Activated naive CD4-positive, alpha-beta T cell treated with anti-CD3 and anti-CD28 coated beads, Interleukin-2, amount 10 ng/mL, durations not matched to agents 7 days and 5 days (primary cell): ENCODE measurements at regions not wholly inside any gene's neighbourhood (a gene's known extent, or its start where the extent isn't known, plus 50 kb on each side); places are given as distances from the start of the nearest gene placed in this dataset.

Experiments used
- CTCF ChIA-PET: fragments of 350-600 bp; sonication (Branson Sonifier 250); formaldehyde crosslinking; loops from one replicate; lab custom pipeline; 2021; ENCODE audit warnings: antibody characterized with exemption; lab: Charles Lee
- DNase-seq: peaks from one replicate; pipeline ENCODE4 v3.0.0-alpha.2; 2020
- H3K27ac Mint-ChIP-seq: one replicate; pipeline ENCODE4 v1.8.0; 2021; ENCODE audit warnings: mild to moderate bottlenecking, moderate library complexity, mixed read lengths
- H3K27me3 Mint-ChIP-seq: one replicate; pipeline ENCODE4 v1.8.0; 2021; ENCODE audit warnings: mild to moderate bottlenecking, mixed read lengths
- H3K36me3 Mint-ChIP-seq: one replicate; pipeline ENCODE4 v1.8.0; 2021; ENCODE audit warnings: mixed read lengths
- H3K4me1 Mint-ChIP-seq: one replicate; pipeline ENCODE4 v1.8.0; 2021; ENCODE audit warnings: mixed read lengths
- H3K4me3 Mint-ChIP-seq: one replicate; pipeline ENCODE4 v1.8.0; 2021; ENCODE audit warnings: mild to moderate bottlenecking, moderate library complexity, mixed read lengths
- H3K9me3 Mint-ChIP-seq: one replicate; pipeline ENCODE4 v1.8.0; 2021; ENCODE audit warnings: mixed read lengths

DNA sequence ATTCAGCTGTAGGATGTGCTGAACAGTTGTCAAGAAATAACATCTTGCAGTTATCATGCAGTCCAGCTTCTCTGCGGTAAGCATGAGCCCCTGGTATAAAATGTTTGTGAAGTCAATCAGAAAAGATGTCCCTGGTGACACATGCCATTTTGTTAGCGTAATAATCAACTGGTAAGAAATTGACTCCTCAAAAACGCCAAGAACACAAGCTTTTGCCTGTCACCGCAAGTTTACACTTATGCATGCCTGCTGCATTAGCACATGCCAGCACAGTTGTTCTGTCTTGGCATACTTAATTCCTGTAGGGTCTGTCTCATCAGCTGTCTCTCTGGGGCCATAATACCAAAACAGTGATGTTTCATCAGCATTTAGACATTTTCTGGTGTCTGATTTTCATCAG is 524.8 kb upstream of the DSEL start:
- DNase-seq: no peak
- no peak overlapping the region for H3K27ac Mint-ChIP-seq
- CTCF ChIA-PET: no interaction called here
- H3K4me3 Mint-ChIP-seq: no peak overlapping the region
- no peaks in the 10 kb centered on the region for H3K4me1 Mint-ChIP-seq
- no peaks in the 10 kb centered on the region for H3K27me3 Mint-ChIP-seq
- no peaks in the 10 kb centered on the region for H3K36me3 Mint-ChIP-seq
- H3K9me3 Mint-ChIP-seq: no peaks in the 10 kb centered on the region

DNA sequence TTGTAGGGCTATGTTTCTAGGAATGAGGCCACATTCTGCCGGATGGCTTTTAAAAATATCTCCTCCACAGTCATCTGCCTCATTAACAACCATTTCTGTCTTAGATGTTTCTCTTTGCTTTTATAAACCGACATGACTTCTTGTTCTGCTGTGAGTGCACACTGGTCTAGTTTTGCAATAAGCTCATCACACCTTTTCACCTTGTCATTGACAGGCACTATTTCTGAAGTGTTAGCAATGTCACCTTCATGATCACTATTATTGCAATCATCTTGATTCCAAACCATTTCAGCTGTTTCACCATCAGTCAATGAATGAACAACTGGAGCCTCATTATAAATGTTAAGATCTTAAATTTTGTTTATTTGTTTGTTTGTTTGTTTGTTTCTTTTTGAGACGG is 523.7 kb upstream of the DSEL start:
- no peaks in the 10 kb centered on the region for H3K9me3 Mint-ChIP-seq
- no peak overlapping the region for H3K4me3 Mint-ChIP-seq
- H3K4me1 Mint-ChIP-seq: no peaks in the 10 kb centered on the region
- CTCF ChIA-PET: no interaction called here
- H3K27ac Mint-ChIP-seq: no peak overlapping the region
- H3K27me3 Mint-ChIP-seq: no peaks in the 10 kb centered on the region
- H3K36me3 Mint-ChIP-seq: no peaks in the 10 kb centered on the region
- no peak for DNase-seq

DNA sequence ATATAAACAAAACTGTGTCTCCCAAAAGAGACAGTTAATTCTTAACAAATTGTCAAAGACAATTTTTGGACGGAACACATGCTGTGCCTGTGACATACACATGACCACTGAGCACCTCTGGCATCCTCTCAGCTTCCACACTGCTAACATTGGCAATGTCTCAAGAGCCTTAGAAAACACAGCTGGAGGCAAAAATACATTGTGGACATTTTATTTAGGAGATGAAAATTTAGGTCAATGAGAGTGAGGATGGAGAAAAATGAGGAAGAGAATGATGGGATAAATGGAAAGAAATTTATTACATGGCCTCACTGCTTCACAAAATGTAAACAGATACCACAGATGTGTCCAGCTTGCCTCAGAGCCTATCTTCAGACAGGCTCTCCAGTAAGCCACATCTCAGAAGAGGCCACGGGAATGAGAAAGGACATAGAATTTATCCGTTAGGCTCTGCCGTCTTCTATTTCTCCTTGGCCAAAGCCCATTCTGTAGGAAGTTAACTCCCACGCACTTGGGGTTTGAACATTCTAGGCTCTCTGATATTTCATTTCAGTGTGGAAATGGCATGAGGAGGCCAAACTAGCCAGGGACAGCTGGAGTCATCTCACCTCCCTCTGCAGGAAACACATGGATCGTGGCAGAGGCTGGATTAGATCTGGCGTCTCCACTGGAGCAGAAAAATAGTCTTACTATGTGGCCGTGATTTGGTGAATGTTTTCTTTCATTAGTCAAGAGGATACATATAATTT is 519.4 kb upstream of the DSEL start:
- DNase-seq: no peak
- CTCF ChIA-PET: no interaction called here
- no peak overlapping the region for H3K4me3 Mint-ChIP-seq
- no peak overlapping the region for H3K27ac Mint-ChIP-seq
- no peaks in the 10 kb centered on the region for H3K27me3 Mint-ChIP-seq
- H3K36me3 Mint-ChIP-seq: no peaks in the 10 kb centered on the region
- H3K9me3 Mint-ChIP-seq: no peaks in the 10 kb centered on the region
- no peaks in the 10 kb centered on the region for H3K4me1 Mint-ChIP-seq

DNA sequence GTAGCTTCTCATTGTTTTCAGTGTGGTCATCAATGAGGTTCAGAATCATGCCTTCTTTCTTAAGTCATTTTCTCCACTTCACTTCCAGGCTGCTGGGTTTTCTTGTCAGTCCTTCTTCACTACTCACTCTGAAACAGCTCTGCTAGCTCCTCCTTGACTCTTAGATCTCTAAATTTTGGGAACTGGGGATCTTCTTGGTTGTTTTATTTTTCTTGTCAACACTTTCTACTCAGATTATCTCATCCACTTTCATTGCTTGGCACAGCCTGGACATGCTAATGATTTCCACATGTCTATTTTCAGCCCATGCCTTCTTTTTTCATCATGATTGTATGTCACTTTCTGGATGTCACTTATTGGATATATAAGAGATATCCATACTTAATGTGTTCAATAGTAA is 517.8 kb upstream of the DSEL start:
- Mint-ChIP-seq H3K4me3 (no peak overlapping the region), H3K36me3 (no peaks in the 10 kb centered on the region), H3K9me3 (no peaks in the 10 kb centered on the region), H3K27me3 (no peaks in the 10 kb centered on the region), H3K4me1 (no peaks in the 10 kb centered on the region), H3K27ac (no peak overlapping the region)
- no peak for DNase-seq
- CTCF ChIA-PET: no interaction called here

DNA sequence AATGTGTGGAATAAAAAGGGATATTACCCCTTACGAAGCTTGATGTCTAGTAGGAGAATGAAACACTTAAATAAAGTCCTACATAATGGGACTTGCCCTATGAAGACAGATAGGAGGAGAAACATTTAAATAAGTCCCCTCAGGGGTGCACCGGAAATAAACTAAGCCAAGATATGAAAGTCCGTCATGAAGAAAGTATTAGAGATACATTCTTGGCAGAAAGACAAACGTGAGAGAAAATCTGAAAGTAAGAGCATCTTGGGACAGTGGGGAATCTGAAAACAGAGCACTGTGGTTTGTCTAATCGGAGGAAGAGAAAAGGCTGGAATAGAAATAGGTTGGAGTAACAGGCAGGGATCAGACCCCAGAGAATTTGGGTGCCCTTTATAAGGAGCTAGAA is 516.9 kb upstream of the DSEL start:
- no peak for DNase-seq
- Mint-ChIP-seq H3K4me1 (no peaks in the 10 kb centered on the region), H3K27ac (no peak overlapping the region), H3K4me3 (no peak overlapping the region), H3K9me3 (no peaks in the 10 kb centered on the region), H3K36me3 (no peaks in the 10 kb centered on the region), H3K27me3 (no peaks in the 10 kb centered on the region)
- CTCF ChIA-PET: no interaction called here

DNA sequence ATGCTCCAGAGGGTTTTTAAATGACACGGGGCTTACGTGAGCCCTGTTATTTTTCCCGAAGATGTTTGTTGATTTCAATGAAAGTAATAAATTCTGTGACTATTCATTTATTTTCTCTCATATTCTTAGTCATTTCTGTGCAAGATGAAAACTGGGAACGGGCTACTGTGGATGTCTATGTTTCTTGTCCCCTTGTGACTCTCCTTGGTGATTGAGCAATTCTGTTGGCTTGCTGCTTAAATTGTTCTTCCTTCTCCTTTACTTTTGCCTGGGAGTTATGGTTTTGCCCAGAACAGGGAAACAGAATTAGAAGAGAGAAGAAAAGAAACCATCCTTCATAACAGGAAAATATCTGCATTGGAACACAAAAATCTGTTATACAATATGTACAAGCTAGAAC is 508.2 kb upstream of the DSEL start:
- no peaks in the 10 kb centered on the region for H3K4me1 Mint-ChIP-seq
- no peaks in the 10 kb centered on the region for H3K36me3 Mint-ChIP-seq
- H3K27me3 Mint-ChIP-seq: no peaks in the 10 kb centered on the region
- DNase-seq: no peak
- H3K4me3 Mint-ChIP-seq: no peak overlapping the region
- no peak overlapping the region for H3K27ac Mint-ChIP-seq
- no peaks in the 10 kb centered on the region for H3K9me3 Mint-ChIP-seq
- CTCF ChIA-PET: no interaction called here

DNA sequence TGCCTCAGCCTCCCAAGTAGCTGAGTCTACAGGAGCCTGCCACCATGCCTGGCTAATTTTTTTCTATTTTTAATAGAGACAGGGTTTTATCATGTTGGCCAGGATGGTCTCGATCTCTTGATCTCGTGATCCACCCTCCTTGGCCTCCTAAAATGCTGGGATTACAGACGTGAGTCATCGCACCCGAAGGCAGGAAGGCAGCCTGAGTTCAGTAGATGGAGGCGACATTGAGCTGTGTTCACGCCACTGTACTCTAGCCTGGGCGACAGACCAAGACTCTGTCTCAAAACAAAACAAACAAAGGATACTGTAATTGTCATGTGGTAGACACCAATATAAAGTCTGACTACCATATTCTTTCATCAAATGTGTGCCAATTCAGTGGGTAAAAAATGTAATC is 500.9 kb upstream of the DSEL start:
- Mint-ChIP-seq H3K27me3 (no peaks in the 10 kb centered on the region), H3K4me3 (no peak overlapping the region), H3K9me3 (no peaks in the 10 kb centered on the region), H3K4me1 (no peaks in the 10 kb centered on the region), H3K27ac (no peak overlapping the region), H3K36me3 (no peaks in the 10 kb centered on the region)
- DNase-seq: no peak
- CTCF ChIA-PET: no interaction called here

DNA sequence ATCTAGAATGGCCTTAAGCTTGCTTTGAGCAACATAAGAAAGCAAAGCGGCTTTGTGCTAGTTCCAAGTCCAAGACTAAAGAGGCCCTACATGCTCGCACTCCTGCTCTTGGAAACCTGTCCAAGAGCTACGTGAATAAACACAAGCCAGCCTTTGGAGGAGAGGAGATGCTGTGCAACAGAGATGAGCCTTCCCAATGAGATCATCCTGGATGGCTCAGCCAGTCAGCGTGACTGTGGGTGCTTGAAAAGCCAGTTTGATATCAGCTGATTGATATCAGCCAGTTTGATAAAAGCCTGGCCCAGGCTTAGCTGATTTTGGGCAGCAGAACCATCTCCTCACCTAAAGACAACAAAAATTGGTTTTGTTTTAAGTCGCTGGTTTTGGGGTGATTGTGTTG is 481.0 kb upstream of the DSEL start:
- Mint-ChIP-seq H3K27ac (no peak overlapping the region), H3K36me3 (no peaks in the 10 kb centered on the region), H3K27me3 (no peaks in the 10 kb centered on the region), H3K4me3 (no peak overlapping the region), H3K4me1 (no peaks in the 10 kb centered on the region), H3K9me3 (no peaks in the 10 kb centered on the region)
- no peak for DNase-seq
- CTCF ChIA-PET: no interaction called here

DNA sequence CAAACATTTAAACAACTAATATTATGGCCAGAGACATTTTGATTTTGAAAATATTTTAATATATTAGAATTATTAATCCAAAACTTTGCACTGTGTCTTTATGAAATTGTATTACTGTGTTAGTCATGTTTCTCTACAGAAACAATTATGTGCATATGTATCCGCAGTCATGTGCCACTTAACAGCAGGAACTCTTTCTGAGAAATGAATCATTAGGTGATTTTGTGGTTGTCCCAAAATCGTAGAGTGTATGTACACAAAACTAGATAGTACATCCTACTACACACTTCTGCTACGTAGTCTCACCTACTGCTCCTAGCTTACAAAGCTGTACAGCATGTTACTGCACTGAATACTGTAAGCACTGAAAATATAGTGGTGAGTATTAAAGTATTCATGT is 479.2 kb upstream of the DSEL start:
- CTCF ChIA-PET: no interaction called here
- Mint-ChIP-seq H3K27ac (no peak overlapping the region), H3K4me1 (no peaks in the 10 kb centered on the region), H3K9me3 (no peaks in the 10 kb centered on the region), H3K36me3 (no peaks in the 10 kb centered on the region), H3K4me3 (no peak overlapping the region), H3K27me3 (no peaks in the 10 kb centered on the region)
- no peak for DNase-seq

DNA sequence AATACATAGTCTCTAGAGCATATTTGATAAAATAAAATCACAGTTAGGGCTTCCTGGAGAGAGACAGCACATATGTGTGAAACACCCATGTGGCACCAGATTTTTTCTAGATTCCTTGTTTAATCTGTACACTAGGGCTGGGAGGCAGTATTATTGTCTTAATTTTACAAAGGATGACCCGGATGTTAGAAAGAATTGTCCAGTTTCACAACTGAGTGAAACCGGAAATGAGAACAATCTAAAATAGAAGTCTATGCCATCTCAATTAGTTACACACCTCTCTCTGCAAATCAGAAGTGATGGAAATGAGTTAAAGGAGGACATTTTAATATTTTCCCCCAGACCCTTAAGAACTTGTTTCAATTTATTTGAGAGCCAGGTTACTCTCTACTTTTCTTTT is 463.7 kb upstream of the DSEL start:
- no peaks in the 10 kb centered on the region for H3K36me3 Mint-ChIP-seq
- H3K4me1 Mint-ChIP-seq: no peaks in the 10 kb centered on the region
- no peaks in the 10 kb centered on the region for H3K9me3 Mint-ChIP-seq
- CTCF ChIA-PET: no interaction called here
- H3K27ac Mint-ChIP-seq: no peak overlapping the region
- no peak overlapping the region for H3K4me3 Mint-ChIP-seq
- no peaks in the 10 kb centered on the region for H3K27me3 Mint-ChIP-seq
- DNase-seq: no peak

DNA sequence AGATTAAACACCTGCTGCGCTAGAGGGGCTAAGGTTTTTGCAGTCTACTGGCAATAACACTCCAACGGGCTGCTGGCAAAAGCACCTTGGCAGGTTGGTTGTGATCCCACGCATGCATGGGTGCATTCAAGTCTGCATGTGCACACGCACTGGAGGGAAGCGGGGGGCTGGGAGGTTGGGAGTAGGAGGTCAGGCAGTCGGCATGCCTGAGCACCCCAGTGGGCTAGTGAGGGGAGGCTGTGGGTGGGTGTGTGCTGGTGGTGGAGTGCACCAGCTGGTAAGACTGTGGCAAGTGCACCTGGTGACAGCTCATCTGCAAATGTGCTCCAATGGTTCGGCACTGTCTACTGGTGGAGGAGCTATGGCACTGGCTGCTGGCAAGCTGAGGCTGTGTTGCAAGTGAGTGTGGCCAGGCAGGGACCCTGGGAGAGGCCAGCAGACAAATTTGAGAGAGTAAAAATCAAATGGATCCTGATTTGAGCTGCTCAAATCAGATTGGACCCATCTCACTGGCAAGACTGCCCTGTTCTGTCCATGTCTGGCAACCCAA is 460.6 kb upstream of the DSEL start:
- Mint-ChIP-seq H3K9me3 (no peaks in the 10 kb centered on the region), H3K4me3 (no peak overlapping the region), H3K4me1 (no peaks in the 10 kb centered on the region), H3K27me3 (no peaks in the 10 kb centered on the region), H3K27ac (no peak overlapping the region), H3K36me3 (no peaks in the 10 kb centered on the region)
- DNase-seq: no peak
- CTCF ChIA-PET: interaction anchor here (0.8 kb wide), 1 partner anchor 35 kb away, joined by 5 read pairs; no protein-coding TSS in a partner anchor

DNA sequence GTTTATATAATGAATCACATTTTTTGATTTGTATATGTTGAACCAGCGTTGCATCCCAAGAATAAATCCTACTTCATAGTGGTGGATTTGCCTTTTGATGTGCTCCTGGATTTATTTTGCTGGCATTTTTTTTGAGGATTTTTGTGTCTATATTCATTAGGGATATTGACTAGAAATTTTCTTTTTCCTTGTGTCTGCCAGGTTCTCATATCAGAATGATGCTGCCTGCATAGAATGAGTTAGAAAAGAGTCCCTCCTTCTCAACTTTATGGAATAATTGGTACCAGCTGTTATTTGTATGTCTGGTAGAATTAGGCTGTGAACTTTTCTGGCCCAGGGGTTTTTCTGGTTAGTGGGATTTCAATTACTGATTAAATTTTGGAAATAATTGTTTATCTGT is 457.4 kb upstream of the DSEL start:
- no peaks in the 10 kb centered on the region for H3K27me3 Mint-ChIP-seq
- no peak for DNase-seq
- H3K27ac Mint-ChIP-seq: no peak overlapping the region
- H3K9me3 Mint-ChIP-seq: no peaks in the 10 kb centered on the region
- no peaks in the 10 kb centered on the region for H3K36me3 Mint-ChIP-seq
- CTCF ChIA-PET: no interaction called here
- H3K4me1 Mint-ChIP-seq: no peaks in the 10 kb centered on the region
- no peak overlapping the region for H3K4me3 Mint-ChIP-seq

DNA sequence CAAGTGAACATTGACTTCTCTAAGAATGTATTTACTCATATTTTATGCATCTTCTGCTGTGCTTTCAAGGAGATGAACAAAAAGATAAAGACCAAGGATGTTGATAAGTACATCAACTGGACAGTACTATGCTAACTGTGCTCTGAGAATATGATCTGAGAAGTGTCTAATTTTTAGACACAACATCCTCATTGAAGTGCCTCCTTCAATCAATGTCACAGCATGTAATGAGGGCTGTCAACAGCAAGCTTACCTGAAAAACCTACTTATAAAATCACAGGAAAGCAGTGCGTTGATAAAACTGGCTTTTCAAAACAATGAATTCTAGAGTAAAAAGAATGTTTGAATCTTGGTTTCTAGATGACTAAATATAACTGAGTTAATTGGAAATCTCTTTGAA is 452.9 kb upstream of the DSEL start:
- CTCF ChIA-PET: no interaction called here
- Mint-ChIP-seq H3K4me3 (no peak overlapping the region), H3K4me1 (no peaks in the 10 kb centered on the region), H3K27me3 (no peaks in the 10 kb centered on the region), H3K27ac (no peak overlapping the region), H3K9me3 (no peaks in the 10 kb centered on the region), H3K36me3 (no peaks in the 10 kb centered on the region)
- DNase-seq: no peak

DNA sequence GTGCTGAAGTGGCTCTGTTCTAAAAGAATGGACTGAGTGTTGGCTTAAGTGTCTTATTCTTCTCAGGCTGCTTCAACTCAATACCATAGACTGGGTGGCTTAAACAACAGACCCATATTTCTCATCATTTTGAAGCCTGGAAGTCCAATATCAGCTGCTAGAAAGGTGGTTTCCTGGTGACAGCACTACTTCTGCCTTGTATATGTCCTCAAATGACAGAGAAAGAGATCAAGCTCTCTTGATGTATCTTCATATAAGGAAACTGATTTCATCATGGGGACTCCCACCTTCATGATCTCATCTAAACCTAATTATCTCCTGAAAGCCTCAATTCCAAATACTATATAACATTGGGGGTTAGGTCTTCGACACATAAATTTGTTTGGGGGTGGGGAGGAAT is 449.7 kb upstream of the DSEL start:
- no peaks in the 10 kb centered on the region for H3K27me3 Mint-ChIP-seq
- no peaks in the 10 kb centered on the region for H3K36me3 Mint-ChIP-seq
- no peak for DNase-seq
- no peak overlapping the region for H3K4me3 Mint-ChIP-seq
- H3K4me1 Mint-ChIP-seq: no peaks in the 10 kb centered on the region
- H3K9me3 Mint-ChIP-seq: no peaks in the 10 kb centered on the region
- CTCF ChIA-PET: no interaction called here
- no peak overlapping the region for H3K27ac Mint-ChIP-seq

DNA sequence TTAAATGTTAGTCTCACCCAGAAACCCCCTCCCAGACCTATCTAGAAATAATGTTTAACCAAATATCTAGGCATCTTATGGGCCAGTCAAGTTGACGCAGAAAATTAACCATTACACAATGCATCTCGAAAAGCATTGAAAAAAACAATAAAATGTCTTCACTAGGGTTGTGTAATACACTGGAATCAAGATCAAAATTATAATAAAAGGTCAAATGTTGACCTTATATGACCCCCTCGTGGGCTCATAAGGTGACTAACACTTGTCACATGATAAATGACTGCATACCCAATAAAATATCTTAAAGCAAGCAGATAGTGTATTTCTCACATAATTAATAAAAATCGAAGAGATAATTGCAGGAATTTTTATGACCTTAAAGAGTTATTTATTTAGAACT is 447.9 kb upstream of the DSEL start:
- Mint-ChIP-seq H3K9me3 (no peaks in the 10 kb centered on the region), H3K4me1 (no peaks in the 10 kb centered on the region), H3K36me3 (no peaks in the 10 kb centered on the region), H3K27ac (no peak overlapping the region), H3K4me3 (no peak overlapping the region), H3K27me3 (no peaks in the 10 kb centered on the region)
- CTCF ChIA-PET: no interaction called here
- no peak for DNase-seq
